OCI-LY1 (cell line): ENCODE measurements at regions not wholly inside any gene's neighbourhood (a gene's known extent, or its start where the extent isn't known, plus 50 kb on each side); places are given as distances from the start of the nearest gene placed in this dataset.

Experiments
- H2AFZ ChIP-seq: fragments of 200-600 bp; sonication (generic), shearing (Covaris generic); 2 replicates; pipeline ENCODE4 v1.6.0; 2014; ENCODE audit warnings: antibody characterized with exemption, mild to moderate bottlenecking, low read length
- H3F3A ChIP-seq: fragments of 200-600 bp; sonication (generic), shearing (Covaris generic); 2 replicates; pipeline ENCODE4 v1.6.0; 2014; ENCODE audit warnings: mild to moderate bottlenecking, antibody characterized with exemption, low read length, moderate library complexity; ENCODE audit not compliant: insufficient read depth
- H3K27ac ChIP-seq: fragments of 200-600 bp; sonication (generic); 2 replicates; pipeline ENCODE4 v1.5.1; 2014; ENCODE audit warnings: low read length, mixed run types, mild to moderate bottlenecking, low read depth; ENCODE audit not compliant: poor library complexity, severe bottlenecking
- H3K27me3 ChIP-seq: fragments of 200-600 bp; sonication (generic); 2 replicates; pipeline ENCODE4 v1.6.0; 2014; ENCODE audit warnings: antibody characterized with exemption, mild to moderate bottlenecking, low read length, moderate library complexity; ENCODE audit not compliant: insufficient read depth
- H3K36me3 ChIP-seq: fragments of 200-600 bp; sonication (generic); 2 replicates; pipeline ENCODE4 v1.6.1; 2014; ENCODE audit warnings: mild to moderate bottlenecking, antibody characterized with exemption, low read length, moderate library complexity, mixed read lengths; ENCODE audit not compliant: insufficient read depth
- H3K4me1 ChIP-seq: fragments of 200-600 bp; sonication (generic); 2 replicates; pipeline ENCODE4 v1.5.1; 2014; ENCODE audit warnings: mild to moderate bottlenecking, low read length, moderate library complexity; ENCODE audit not compliant: insufficient read depth, severe bottlenecking
- H3K4me2 ChIP-seq: fragments of 200-600 bp; sonication (generic), shearing (Covaris generic); 2 replicates; pipeline ENCODE4 v1.6.1; 2014; ENCODE audit warnings: low read length
- H3K4me3 ChIP-seq: fragments of 200-600 bp; sonication (generic); 2 replicates; pipeline ENCODE4 v1.5.1; 2014; ENCODE audit warnings: low read length, low read depth, mild to moderate bottlenecking, mixed read lengths; ENCODE audit not compliant: poor library complexity, severe bottlenecking
- H3K79me2 ChIP-seq: fragments of 200-600 bp; shearing (Covaris generic); 2 replicates; pipeline ENCODE4 v1.6.1; 2016; ENCODE audit warnings: mixed run types, low read length, mixed read lengths; ENCODE audit not compliant: insufficient read depth
- H3K9ac ChIP-seq: fragments of 200-600 bp; sonication (generic), shearing (Covaris generic); 2 replicates; pipeline ENCODE4 v1.6.1; 2014; ENCODE audit warnings: mild to moderate bottlenecking, low read length, mixed read lengths
- H3K9me2 ChIP-seq: fragments of 200-600 bp; sonication (generic), shearing (Covaris generic); 2 replicates; pipeline ENCODE4 v1.6.1; 2014; ENCODE audit warnings: low read depth, mild to moderate bottlenecking, low read length, mixed read lengths
- H3K9me3 ChIP-seq: fragments of 200-600 bp; shearing (Covaris generic); 2 replicates; pipeline ENCODE4 v1.6.1; 2014; ENCODE audit warnings: low read length, mixed read lengths
- H4K20me1 ChIP-seq: fragments of 200-600 bp; sonication (generic), shearing (Covaris generic); 2 replicates; pipeline ENCODE4 v1.6.0; 2016; ENCODE audit warnings: mild to moderate bottlenecking, low read length; ENCODE audit not compliant: insufficient read depth
- CTCF ChIP-seq: fragments of 200-600 bp; sonication (generic), shearing (Covaris generic); IDR thresholded peaks from 2 replicates; pipeline ENCODE4 v1.5.1; 2017; ENCODE audit warnings: mild to moderate bottlenecking, antibody characterized with exemption, low read length, moderate library complexity, mixed read lengths
- EZH2 ChIP-seq: fragments of 200-600 bp; sonication (generic), shearing (Covaris generic); IDR thresholded peaks from 2 replicates; pipeline ENCODE4 v1.8.0; 2017; ENCODE audit warnings: borderline replicate concordance, mixed run types, mild to moderate bottlenecking, antibody characterized with exemption, low read length, moderate library complexity, mixed read lengths

GRCh38 chr3:28150465-28151206, 90.8 kb upstream of the CMC1 start:
- Histone ChIP-seq H3K9me2 (no peaks in the 10 kb centered on the region), H3K4me3 (no peak overlapping the region), H4K20me1 (no peaks in the 10 kb centered on the region), H3K4me2 (no peak overlapping the region), H3K36me3 (no peaks in the 10 kb centered on the region), H2AFZ (no peak overlapping the region), H3K9ac (no peak overlapping the region), H3K9me3 (0 out of 2 replicates have a peak, but pooled peaks cover 2% of the 10 kb centered on the region), H3F3A (no peaks in the 10 kb centered on the region), H3K4me1 (no peaks in the 10 kb centered on the region), H3K79me2 (no peaks in the 10 kb centered on the region), H3K27me3 (no peaks in the 10 kb centered on the region), H3K27ac (no peak overlapping the region)
- TF ChIP-seq CTCF (no peak), EZH2 (no peak)

DNA sequence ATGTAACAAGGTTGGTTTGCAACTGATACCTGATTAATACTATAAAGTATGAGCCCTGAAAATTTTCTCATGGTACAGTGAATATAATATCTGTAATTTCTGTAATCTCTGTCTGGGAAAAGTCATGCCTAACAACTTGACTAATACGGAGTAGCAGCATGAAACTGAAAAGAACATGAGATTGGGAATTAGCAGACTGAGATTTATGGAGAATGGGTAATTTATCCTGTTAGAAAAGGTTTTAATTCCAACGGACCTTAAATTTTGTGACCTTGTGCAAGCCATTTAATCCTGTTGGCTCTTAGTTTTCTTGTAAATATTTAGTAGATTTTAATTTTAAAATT, 90.2 kb upstream of the CMC1 start:
- Histone ChIP-seq H3K9me2 (no peaks in the 10 kb centered on the region), H3K9me3 (0 out of 2 replicates have a peak, but pooled peaks cover 2% of the 10 kb centered on the region), H3K27ac (no peak overlapping the region), H2AFZ (no peak overlapping the region), H3K9ac (no peak overlapping the region), H4K20me1 (no peaks in the 10 kb centered on the region), H3K27me3 (no peaks in the 10 kb centered on the region), H3F3A (no peaks in the 10 kb centered on the region), H3K4me2 (no peak overlapping the region), H3K79me2 (no peaks in the 10 kb centered on the region), H3K36me3 (no peaks in the 10 kb centered on the region), H3K4me1 (no peaks in the 10 kb centered on the region), H3K4me3 (no peak overlapping the region)
- TF ChIP-seq EZH2 (no peak), CTCF (no peak)

DNA sequence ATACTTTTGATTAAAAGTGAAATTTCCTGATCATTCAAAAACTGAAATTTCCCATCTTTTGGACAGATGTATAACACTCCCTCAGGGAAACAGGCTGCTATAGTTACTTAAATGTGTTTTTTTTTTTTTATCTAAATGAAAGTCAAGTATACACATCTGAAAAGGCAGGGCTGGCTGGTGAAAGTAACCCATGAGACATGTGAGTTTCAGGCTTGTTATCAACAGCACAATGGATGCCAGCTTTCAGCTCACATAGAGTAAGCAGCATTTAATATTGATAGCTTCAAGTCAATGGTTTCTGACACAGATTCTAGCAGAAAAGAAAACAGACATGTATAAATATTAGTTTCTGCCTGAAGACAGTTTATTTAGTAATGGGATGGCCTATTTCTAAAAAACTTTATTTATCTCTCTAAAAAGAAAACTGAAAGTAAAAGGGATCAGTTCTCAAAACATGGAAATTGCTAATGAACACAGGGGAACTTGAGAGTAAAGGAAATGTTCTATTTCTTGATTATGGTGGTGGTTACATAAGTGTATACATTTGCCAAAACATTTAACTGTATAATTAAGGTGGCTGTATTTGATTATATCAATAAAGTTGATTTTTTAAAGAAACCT, 89.7 kb upstream of the CMC1 start:
- no peaks in the 10 kb centered on the region for H3K79me2 ChIP-seq
- no peaks in the 10 kb centered on the region for H3K27me3 ChIP-seq
- H3K27ac ChIP-seq, result no peak overlapping the region
- H2AFZ ChIP-seq, result no peak overlapping the region
- H3K4me1 ChIP-seq, result no peaks in the 10 kb centered on the region
- TF ChIP-seq CTCF, result no peak
- no peak for TF ChIP-seq EZH2
- H3K9me3 ChIP-seq, result 0 out of 2 replicates have a peak, but pooled peaks cover 2% of the 10 kb centered on the region
- H3K4me3 ChIP-seq, result no peak overlapping the region
- no peak overlapping the region for H3K9ac ChIP-seq
- no peaks in the 10 kb centered on the region for H3F3A ChIP-seq
- no peak overlapping the region for H3K4me2 ChIP-seq
- H3K36me3 ChIP-seq, result no peaks in the 10 kb centered on the region
- H4K20me1 ChIP-seq, result no peaks in the 10 kb centered on the region
- no peaks in the 10 kb centered on the region for H3K9me2 ChIP-seq
